Epithelial cell of esophagus (primary cell): ENCODE measurements at regions not wholly inside any gene's neighbourhood (a gene's known extent, or its start where the extent isn't known, plus 50 kb on each side); places are given as distances from the start of the nearest gene placed in this dataset.
A peak's percentile ranks its signal among the peaks of the same experiment; 100 is the strongest.
"Not testable (repeated sequence)": the region's sequence is repeated elsewhere in the genome, so short reads cannot be mapped to it uniquely, and the experiment has no call there.

Source experiments
- DNase-seq: peaks from one replicate; pipeline ENCODE4 v3.0.0; 2010; ENCODE audit warnings: low read depth
- H3K4me3 ChIP-seq: 2 replicates; pipeline ENCODE4 v1.5.1; 2011; ENCODE audit warnings: mild to moderate bottlenecking, low read length, control low read depth
- TF ChIP-seq, protein P1 (sequence below): IDR thresholded peaks from 2 replicates; pipeline ENCODE4 v1.5.1; 2011; ENCODE audit warnings: low read depth, mild to moderate bottlenecking, low read length, control low read depth, inconsistent platforms; ENCODE audit not compliant: insufficient read depth; ENCODE audit errors: missing control alignments

DNA sequence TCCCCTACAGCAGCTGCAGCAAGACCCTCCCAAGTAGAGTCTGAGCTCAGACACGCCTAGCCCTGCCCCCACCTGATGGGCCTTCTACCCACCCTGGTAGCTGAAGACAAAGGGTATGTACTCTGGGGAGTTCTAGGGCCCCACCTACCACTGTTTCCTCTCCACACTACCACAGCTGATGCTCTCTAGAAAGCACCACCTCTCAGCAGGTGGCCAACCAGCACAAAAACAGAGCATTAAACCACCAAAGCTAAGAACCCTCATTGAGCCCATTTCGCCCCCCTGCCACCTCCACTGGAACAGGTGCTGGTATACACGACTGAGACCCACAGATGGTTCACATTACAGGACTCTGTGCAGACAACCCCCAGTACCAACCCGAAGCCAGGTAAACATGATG lies 258.9 kb downstream of the SETD4 start:
- DNase-seq: no peak
- TF ChIP-seq, protein P1, sequence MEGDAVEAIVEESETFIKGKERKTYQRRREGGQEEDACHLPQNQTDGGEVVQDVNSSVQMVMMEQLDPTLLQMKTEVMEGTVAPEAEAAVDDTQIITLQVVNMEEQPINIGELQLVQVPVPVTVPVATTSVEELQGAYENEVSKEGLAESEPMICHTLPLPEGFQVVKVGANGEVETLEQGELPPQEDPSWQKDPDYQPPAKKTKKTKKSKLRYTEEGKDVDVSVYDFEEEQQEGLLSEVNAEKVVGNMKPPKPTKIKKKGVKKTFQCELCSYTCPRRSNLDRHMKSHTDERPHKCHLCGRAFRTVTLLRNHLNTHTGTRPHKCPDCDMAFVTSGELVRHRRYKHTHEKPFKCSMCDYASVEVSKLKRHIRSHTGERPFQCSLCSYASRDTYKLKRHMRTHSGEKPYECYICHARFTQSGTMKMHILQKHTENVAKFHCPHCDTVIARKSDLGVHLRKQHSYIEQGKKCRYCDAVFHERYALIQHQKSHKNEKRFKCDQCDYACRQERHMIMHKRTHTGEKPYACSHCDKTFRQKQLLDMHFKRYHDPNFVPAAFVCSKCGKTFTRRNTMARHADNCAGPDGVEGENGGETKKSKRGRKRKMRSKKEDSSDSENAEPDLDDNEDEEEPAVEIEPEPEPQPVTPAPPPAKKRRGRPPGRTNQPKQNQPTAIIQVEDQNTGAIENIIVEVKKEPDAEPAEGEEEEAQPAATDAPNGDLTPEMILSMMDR: no peak
- H3K4me3 ChIP-seq: no peak overlapping the region

DNA sequence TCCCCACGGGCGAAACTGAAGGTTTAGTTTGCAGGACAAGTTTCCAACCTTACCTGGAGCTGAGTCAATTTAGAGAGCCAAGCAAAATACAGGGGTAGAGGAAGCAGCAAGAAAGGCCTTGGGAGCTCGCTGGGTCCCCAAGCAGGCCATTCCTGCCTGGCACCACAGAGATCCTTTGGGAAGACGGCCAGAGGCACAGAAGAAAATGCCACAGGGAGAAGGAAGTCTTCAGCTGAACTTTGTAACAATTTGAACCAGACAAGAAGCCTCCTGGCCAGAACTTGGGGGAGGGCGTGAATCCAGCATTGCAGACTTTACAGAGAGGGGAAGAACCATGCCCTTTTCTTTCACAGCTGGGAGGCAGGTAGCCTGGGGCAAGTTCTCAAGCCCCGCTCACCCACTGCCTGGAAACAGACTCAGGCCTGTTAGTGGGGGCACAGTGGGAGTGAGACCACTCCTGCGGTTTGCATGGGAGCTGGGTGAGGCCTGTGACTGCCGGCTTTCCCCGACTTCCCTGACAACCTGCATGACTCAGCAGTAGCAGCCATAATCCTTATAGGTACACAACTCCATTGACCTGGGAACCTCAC lies 259.4 kb downstream of the SETD4 start:
- H3K4me3 ChIP-seq: not testable (repeated sequence)
- DNase-seq: peak; percentile 18

DNA sequence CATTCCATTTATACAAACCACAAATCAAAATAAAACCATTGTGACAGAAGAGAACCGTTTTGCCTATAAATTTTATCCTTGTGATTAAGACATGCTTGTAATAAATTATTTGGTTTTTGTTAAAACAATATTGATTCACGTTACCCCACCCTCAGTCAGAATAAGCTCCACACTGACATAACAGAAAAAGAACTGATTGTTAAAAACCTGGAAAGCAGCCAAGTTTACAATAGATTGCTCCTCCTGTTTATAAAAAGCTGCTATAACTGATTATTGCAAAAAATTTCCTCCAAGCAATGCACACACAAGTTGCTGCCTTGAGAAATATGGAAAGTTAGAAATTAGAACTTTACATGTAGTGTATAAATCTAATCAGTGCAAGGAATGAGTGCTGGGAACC lies 263.5 kb downstream of the SETD4 start:
- TF ChIP-seq, protein P1: no peak
- no peak for DNase-seq
- H3K4me3 ChIP-seq: no peak overlapping the region

DNA sequence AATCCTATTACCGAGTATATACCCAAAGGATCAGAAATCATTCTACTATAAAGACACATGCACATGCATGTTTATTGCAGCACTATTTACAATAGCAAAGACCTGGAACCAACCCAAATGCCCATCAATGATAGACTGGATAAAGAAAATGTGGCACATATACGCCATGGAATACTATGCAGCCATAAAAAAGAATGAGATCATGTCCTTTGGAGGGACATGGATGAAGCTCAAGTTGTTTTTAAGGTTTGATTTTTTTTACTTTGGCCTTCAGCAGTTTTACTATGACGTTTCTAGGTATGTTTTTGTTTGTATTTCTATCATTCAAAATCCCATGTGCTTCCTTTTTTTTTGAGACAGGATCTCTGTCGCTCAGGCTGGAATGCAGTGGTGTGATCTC lies 265.8 kb downstream of the SETD4 start:
- not testable (repeated sequence) for DNase-seq, H3K4me3 ChIP-seq

DNA sequence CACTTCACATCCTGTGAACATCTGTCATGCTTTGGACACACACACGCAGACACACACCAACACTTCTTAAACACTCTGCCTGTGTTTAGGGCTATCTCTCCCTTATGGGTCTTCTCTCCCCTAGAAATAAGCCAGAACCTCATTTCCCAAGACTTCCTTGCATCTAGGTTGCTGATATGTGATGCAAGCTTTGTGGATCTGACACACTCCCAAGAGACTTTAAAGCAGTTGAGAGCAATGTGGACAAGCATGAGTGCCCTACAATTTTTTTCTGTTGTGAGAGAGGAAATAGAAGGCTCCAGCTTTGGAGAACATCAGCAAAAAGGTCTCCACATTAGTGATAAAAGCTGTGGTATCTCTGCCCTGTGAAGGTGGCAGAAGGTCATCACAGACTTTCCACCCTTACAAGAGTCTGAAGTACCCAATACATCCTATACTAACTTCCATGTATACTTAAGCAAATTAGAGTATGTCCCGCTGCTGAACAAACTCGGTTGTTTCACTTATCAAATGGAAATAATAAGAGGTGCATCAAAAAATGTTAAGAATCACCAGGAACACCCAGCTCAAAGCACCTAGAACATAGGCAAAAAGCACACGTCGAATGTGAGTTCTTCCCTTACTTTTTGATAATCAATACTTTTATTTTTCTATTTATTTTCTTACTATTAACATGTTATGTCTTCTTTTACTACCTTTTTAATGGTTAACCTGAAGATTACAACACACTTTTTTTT lies 267.6 kb downstream of the SETD4 start:
- H3K4me3 ChIP-seq: no peak overlapping the region
- TF ChIP-seq, protein P1: no peak
- no peak for DNase-seq

DNA sequence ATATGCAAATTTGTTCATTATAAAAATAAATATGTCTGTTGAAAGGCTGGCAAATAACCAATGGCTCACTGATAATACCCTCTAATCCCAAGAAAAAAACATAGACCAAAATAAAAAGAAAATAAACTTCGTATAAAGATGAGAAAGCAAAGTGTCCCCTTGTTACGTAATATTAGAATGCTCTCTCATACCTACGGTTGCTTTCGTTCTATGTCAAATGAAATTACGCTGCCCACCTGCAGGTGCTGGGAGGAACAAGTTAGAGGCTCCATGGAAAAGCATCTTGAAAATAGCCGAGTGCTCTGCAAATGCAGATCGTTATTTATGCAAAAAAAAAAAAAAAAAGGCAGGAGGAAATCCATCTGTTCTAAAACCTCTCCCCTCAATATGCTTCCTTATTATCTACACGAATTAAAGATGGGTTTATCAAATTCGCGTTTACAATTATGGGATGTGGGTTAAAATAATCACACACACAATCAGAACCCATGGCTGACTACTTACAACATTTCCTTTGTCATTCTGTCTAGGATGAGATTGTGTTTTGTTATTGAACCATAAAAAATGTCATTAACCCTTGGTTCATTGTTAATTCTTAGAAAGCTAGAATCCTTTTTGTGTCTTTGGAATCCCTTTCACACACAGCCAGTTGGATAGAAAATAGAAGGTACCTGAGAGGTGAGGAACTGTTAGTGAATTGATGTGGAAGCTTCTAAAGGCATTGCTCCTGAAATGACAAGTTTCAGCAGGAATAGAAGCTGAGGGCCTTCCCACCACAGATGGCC lies 268.6 kb downstream of the SETD4 start:
- no peak overlapping the region for H3K4me3 ChIP-seq
- no peak for DNase-seq
- TF ChIP-seq, protein P1: no peak

DNA sequence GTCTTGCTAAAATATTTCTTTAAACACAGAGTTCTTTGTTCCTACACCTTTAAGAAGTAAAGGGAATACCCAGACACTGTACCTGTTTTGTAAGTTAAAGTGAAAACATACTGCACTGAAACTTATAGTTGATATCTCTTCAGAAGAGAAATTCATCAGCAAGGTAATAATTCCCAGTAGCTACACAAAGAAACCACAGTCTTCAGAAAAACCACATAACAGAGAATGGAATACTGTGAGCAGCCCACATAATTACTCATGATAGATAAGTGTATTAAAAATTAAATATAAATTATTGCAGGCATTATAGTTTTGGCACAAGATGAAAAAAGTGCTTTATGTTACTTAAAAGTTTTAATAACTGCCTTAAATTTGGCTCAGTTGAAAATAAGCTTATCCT lies 276.6 kb downstream of the SETD4 start:
- DNase-seq: no peak
- TF ChIP-seq, protein P1: no peak
- no peak overlapping the region for H3K4me3 ChIP-seq
